ENCODE measurements at regions not wholly inside any gene's neighbourhood (a gene's known extent, or its start where the extent isn't known, plus 50 kb on each side); places are given as distances from the start of the nearest gene placed in this dataset.

DNA sequence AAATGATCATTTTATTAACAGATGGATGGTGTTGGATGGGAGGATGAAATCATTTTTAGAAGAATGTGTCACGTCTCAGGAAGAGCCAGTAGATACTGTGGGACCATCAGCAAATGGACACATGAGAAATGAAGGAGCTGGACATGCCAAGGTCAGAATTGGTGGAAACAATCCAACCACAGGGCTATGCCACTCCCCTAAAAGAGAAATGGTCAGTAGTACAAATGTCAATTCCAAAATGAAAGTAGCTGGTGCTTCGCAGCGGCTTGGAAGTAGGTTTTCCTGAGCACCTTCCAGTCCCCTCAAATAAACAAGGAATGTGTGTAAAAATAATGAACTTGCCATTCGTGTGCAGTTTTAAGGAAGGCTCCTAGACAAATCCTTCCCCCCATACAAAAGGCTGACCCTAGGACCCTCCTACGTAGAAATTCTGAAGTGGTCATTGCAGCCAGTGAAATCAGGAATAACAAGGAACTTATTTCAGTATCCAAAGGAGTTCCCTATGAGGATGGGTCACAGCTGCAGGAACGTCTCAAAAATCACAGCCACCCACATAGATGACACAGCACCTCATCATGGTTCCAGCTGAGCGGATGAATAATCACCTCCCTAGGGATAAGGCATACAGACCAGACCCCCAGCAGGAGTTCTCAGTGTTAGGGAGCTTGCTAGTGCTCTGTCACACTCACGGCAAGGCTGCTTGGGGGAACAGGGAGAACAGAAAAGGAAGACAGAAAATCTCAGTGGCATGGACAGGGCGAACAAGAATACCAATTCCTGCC is 239.2 kb downstream of the HS3ST3A1 start:
- TF ChIP-seq POLR2AphosphoS5 (IDR thresholded peaks at IDR 0.05): no peak
- TF ChIP-seq, protein P1, sequence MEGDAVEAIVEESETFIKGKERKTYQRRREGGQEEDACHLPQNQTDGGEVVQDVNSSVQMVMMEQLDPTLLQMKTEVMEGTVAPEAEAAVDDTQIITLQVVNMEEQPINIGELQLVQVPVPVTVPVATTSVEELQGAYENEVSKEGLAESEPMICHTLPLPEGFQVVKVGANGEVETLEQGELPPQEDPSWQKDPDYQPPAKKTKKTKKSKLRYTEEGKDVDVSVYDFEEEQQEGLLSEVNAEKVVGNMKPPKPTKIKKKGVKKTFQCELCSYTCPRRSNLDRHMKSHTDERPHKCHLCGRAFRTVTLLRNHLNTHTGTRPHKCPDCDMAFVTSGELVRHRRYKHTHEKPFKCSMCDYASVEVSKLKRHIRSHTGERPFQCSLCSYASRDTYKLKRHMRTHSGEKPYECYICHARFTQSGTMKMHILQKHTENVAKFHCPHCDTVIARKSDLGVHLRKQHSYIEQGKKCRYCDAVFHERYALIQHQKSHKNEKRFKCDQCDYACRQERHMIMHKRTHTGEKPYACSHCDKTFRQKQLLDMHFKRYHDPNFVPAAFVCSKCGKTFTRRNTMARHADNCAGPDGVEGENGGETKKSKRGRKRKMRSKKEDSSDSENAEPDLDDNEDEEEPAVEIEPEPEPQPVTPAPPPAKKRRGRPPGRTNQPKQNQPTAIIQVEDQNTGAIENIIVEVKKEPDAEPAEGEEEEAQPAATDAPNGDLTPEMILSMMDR (IDR thresholded peaks at IDR 0.05): no peak

Measured in prostate gland (tissue), 2 donors.